ENCODE measurements at regions not wholly inside any gene's neighbourhood (a gene's known extent, or its start where the extent isn't known, plus 50 kb on each side); places are given as distances from the start of the nearest gene placed in this dataset.
"Not testable (repeated sequence)": the region's sequence is repeated elsewhere in the genome, so short reads cannot be mapped to it uniquely, and the experiment has no call there.

DNA sequence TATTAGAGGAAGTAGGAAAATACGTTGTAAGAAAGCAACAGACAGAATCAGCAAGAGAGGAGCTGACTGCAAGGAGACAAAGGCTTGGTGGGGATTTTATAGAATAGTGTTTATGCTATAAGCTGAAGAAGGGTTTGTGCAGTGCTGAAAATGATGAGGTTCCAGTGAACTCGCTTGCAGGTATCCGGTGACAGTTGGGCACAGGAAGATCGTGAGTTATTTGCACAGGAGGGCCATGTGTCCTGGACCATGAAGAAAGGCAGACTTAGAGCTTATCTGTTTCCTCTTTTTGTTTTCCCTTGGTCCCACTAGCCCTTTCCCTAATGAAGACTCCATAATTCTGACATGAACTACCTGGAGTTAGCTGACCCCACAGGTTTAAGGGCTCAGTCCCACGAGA lies 61.4 kb downstream of the NXNL2 start:
- no peak for TF ChIP-seq JUND (IDR thresholded peaks at IDR 0.05; ENCODE audit: low read depth)
- in situ Hi-C loops (cut with HindIII; ENCODE audit: low pct_unique_long_range_greater_than_20kb, low sequenced_read_pairs), result no loop called here
- DNase-seq (ENCODE audit: low read depth in 1 of 2, low spot score in 1 of 2), result no peak

DNA sequence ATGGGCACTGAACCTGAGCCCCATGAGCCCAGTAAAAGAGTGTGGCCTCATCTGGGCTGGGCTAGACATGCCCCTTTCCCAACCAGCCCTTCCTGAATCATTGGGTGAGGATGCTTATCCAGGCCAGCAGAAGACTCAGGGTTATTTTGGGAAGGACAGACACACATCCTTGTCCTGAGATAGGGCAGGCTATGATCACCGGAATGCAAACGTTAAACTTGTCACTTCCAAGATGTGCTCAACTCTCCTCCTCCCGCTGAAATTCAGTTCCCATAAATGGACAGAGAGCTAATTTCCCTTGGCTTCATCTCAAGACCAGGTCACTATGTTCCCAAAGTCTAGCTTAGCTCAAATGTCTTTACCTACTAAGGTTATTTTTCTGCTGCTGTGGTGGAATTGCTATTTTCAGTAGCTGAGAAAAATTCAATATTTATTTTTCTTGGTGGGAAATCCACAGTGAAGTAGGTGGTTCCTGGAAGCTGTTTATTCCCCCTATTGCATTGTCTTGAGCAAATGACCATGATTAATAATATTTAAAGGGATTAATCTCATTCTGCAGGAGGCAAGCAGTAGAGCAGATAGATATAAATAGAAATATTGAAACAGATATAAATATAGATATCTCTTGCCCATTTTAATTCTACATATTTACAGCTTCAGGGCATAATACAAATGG lies 70.0 kb downstream of the NXNL2 start:
- no peak for DNase-seq (ENCODE audit: low read depth in 1 of 2, low spot score in 1 of 2)
- in situ Hi-C loops (cut with HindIII; ENCODE audit: low pct_unique_long_range_greater_than_20kb, low sequenced_read_pairs), result no loop called here
- no peak for TF ChIP-seq JUND (IDR thresholded peaks at IDR 0.05; ENCODE audit: low read depth)

DNA sequence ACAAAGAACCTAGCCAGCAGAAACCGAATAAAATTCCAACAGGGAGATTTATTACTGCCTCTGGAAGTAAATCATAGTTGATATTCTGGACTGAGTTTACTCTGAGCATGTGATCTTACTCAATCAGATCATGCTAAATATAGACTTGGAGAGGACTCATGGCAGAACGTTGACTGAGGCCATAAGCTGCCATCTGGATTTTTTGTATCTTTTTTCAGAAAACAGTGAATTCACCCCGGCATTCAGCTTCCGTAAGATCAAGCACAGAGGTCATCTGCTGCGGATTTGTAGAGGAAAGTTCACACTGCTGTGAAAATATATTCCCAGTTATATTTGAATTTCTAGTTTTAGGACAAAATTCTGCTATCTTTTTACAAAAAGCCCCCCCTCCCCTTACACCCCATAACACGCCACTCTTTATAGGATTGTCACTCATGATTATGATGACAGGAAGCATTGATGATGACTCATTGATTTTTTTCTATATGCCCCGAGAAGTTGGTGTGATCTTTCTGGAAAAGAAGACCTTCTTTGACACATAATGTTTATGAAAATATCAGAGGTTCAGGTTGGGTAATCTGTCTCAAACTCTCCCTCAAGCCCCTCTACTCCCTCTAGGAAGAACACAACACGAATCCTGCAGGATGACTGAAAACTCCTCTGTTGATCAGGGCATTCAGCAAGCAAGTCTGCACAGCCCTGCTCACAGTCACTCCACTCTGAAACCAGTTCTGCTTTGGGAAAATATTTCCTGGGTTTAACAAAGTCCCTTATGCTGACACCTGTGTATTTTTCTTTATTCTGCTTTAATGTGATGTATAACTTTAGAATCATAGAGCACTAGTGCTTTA lies 70.8 kb downstream of the NXNL2 start:
- no peak for DNase-seq (ENCODE audit: low read depth in 1 of 2, low spot score in 1 of 2)
- in situ Hi-C loops (cut with HindIII; ENCODE audit: low pct_unique_long_range_greater_than_20kb, low sequenced_read_pairs), result no loop called here
- TF ChIP-seq JUND (IDR thresholded peaks at IDR 0.05; ENCODE audit: low read depth), result no peak

DNA sequence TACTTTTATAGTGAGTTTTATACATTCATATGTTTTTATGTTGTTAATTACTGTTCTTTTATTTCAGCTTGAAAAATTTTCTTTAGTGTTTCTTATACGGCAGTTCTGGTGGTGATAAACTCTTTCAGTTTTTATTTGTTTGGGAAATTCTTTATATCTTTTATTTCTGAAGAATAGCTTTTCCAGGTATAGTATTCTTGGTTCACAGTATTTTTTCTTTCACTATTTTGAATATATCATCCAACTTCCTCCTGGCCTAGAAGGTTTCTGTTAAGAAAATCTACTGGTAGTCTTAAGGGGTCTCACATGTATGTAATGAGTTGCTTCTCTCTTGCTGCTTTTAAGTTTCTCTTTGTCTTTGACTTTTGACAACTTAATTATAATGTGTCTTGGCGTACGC lies 79.4 kb downstream of the NXNL2 start:
- in situ Hi-C loops (cut with HindIII; ENCODE audit: low pct_unique_long_range_greater_than_20kb, low sequenced_read_pairs), result no loop called here
- TF ChIP-seq JUND (IDR thresholded peaks at IDR 0.05; ENCODE audit: low read depth), result no peak
- DNase-seq (ENCODE audit: low read depth in 1 of 2, low spot score in 1 of 2), result no peak

DNA sequence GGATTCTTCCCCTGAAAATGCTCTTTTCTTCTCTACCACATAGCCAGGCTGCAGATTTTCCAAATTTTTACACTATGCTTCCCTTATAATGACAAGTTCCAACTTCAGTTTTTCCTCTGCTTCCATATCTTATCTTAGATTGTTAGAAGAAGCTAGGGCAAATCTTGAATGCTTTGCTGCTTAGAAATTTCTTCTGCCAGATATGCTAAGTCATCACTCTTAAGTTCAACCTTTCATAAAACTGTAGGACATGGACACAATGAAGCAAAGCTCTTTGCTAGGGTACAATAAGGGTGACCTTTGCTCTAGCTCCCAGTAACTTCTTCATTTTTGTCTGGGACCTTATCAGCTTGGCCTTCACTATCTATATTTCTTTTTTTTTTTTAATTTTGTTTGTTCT lies 88.7 kb downstream of the NXNL2 start:
- no peak for TF ChIP-seq JUND (IDR thresholded peaks at IDR 0.05; ENCODE audit: low read depth)
- DNase-seq (ENCODE audit: low read depth in 1 of 2, low spot score in 1 of 2), result no peak
- in situ Hi-C loops (cut with HindIII; ENCODE audit: low pct_unique_long_range_greater_than_20kb, low sequenced_read_pairs), result no loop called here

DNA sequence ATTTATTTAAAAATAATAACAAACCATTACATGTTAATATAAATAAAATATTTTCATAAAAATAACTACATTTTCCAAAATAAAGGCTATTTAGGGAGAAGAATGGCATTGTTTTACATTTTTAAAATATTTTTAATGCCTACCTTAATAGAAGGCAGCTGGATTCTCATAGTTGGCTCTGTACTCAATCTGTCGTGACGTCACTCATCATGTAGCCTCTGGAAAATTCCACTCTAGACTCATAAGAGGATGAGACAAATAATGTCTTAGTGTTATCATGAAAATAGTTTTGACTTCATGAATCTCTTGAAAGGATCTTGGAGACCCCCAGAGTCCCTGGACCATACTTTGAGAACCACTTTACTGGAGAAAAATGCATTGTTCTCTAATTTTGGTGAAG lies 93.1 kb downstream of the NXNL2 start:
- in situ Hi-C loops (cut with HindIII; ENCODE audit: low pct_unique_long_range_greater_than_20kb, low sequenced_read_pairs), result no loop called here
- DNase-seq (ENCODE audit: low read depth in 1 of 2, low spot score in 1 of 2), result no peak
- TF ChIP-seq JUND (IDR thresholded peaks at IDR 0.05; ENCODE audit: low read depth), result no peak

DNA sequence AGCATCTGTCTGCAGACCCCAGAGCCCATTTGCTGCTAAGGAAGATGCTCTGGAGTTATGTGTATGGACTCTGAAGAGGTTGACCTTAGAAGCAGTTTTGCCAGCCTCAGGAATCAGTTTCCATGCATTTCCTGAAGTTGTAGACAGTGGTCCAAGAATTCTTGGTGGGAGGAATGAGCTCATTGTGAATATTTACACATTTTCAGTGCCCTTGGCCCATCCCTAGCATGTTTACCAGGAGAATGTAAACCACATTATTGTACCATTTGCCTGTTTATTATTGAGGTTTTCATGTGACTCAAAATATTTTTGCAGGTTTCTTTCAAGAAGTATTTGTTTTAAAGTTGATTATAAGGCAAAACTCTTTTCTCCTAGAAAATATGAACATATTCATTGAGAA lies 93.8 kb downstream of the NXNL2 start:
- no peak for TF ChIP-seq JUND (IDR thresholded peaks at IDR 0.05; ENCODE audit: low read depth)
- in situ Hi-C loops (cut with HindIII; ENCODE audit: low pct_unique_long_range_greater_than_20kb, low sequenced_read_pairs), result no loop called here
- no peak for DNase-seq (ENCODE audit: low read depth in 1 of 2, low spot score in 1 of 2)

DNA sequence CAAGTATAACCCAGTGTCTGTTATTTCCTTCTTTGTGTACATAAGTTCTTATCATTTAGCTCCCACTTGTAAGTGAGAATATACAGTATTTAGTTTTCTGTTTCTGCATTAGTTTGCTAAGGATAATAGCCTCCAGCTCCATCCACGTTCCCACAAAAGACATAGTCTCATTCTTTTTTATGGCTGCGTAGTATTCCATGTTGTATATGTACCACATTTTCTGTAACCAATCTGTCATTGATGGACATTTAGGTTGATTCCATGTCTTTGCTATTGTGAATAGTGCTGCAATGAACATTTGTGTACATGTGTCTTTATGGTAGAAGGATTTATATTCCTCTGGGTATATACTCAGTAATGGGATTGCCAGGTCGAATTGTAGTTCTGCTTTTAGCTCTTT lies 95.6 kb downstream of the NXNL2 start:
- in situ Hi-C loops (cut with HindIII; ENCODE audit: low pct_unique_long_range_greater_than_20kb, low sequenced_read_pairs); DNase-seq (ENCODE audit: low read depth in 1 of 2, low spot score in 1 of 2): not testable (repeated sequence)

DNA sequence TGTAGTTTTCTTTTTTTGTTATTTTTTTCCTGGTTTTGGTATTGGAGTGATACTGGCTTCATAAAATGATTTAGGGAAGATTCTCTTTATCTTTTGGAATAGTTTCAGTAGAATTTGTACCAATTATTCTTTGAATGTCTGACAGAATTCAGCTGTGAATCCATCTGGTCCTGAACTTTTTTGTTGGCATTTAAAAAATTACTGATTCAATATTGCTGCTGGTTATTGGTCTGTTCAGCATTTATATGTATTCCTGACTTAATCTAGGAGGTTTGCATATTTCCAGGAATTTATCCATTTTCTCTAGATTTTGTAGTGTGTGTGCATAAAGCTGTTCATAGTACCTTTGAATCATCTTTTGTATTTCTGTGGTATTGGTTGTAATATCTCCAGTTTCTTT lies 100.2 kb downstream of the NXNL2 start:
- DNase-seq (ENCODE audit: low read depth in 1 of 2, low spot score in 1 of 2), result no peak
- in situ Hi-C loops (cut with HindIII; ENCODE audit: low pct_unique_long_range_greater_than_20kb, low sequenced_read_pairs), result no loop called here
- TF ChIP-seq JUND (IDR thresholded peaks at IDR 0.05; ENCODE audit: low read depth), result no peak

DNA sequence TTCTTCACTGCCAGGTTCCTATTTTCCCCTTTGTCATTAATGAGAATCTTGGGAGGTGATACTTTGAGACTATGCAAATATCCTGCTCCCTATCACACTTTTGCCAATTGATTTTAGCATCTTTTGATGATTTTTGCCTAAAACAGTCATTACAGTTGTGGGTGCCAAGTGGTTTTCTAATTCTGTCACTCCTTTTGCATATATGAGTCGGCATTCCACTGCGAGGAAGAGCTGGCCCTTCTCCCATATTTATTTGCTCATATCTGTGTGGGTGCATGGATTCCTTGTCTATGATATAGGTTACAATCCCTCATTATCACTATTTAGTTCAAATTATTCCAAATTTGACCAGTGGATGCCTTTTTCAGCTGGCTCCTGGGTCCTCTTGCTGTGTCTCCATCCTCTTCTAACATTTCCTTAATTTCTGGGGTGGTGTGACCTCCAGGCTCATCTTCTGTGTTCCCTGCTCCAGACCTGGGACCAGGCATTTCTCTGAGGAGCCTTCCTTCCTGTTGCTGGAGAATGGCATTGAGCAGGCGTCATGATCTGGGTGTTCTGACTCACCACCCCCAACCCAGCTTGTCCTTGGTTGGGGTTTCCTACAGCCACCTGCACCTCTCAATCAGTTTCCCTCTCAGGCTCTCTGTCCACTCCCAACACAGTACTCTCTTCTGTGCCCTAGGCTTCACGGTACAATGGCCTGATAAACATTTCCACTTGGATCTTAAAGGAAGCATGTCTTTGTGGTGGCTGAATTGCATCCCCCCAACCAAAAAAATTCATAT lies 106.7 kb downstream of the NXNL2 start:
- in situ Hi-C loops (cut with HindIII; ENCODE audit: low pct_unique_long_range_greater_than_20kb, low sequenced_read_pairs), result no loop called here
- DNase-seq (ENCODE audit: low read depth in 1 of 2, low spot score in 1 of 2), result no peak
- TF ChIP-seq JUND (IDR thresholded peaks at IDR 0.05; ENCODE audit: low read depth), result no peak

DNA sequence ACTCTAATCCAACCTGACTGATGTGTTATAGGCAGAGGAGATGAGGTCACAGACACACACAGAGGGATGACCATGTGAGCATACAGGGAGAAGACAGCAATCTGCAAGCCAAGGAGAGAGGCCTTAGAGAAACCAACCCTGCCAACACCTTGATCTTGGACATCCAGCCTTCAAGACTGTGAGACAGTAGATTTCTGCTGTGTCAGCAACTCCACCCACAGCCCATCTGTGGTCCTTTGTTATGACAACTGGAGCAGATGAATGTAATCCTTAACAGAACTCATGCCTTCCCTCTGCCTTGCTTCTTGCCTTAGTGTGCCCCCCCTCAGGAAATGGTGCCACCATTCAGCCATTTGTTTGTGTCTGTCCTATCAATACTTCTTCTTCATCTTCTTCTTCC lies 107.4 kb downstream of the NXNL2 start:
- in situ Hi-C loops (cut with HindIII; ENCODE audit: low pct_unique_long_range_greater_than_20kb, low sequenced_read_pairs), result no loop called here

DNA sequence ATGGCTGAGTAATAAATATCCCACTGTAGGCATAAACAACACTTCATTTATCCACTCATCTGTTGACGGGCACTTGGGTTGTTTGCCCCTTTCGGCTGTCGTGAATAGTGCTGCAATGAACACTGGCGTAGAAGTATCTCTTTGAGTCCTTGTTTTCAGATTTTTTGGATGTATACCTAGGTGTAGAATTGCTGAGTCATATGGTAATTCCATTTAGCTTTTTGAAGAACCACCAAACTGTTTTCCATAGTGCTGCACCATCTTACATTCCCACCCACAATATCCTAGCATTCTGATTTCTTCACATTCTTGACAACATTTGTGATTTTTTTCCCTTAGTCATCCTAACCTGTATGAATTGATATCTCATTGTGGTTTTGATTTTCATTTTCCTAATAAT lies 109.0 kb downstream of the NXNL2 start:
- DNase-seq (ENCODE audit: low read depth in 1 of 2, low spot score in 1 of 2), result no peak
- TF ChIP-seq JUND (IDR thresholded peaks at IDR 0.05; ENCODE audit: low read depth), result no peak
- in situ Hi-C loops (cut with HindIII; ENCODE audit: low pct_unique_long_range_greater_than_20kb, low sequenced_read_pairs), result no loop called here

More for the DNA sequence above, 107.4 kb downstream of the NXNL2 start:
- no peak for TF ChIP-seq JUND (IDR thresholded peaks at IDR 0.05; ENCODE audit: low read depth)
- no peak for DNase-seq (ENCODE audit: low read depth in 1 of 2, low spot score in 1 of 2)

All from T47D (cell line).